ENCODE measurements at regions not wholly inside any gene's neighbourhood (a gene's known extent, or its start where the extent isn't known, plus 50 kb on each side); places are given as distances from the start of the nearest gene placed in this dataset.

- no peaks in the 10 kb centered on the region for H3K9me3 ChIP-seq
- WGBS, 3 donors: 85 to 88% (median 87%) methylated on average over 8 of the region's 8 CpGs
- H3K27ac ChIP-seq: no peak overlapping the region
- no peak overlapping the region for H3K4me3 ChIP-seq
- H3K27me3 ChIP-seq: no peaks in the 10 kb centered on the region
- no peak for DNase-seq
- peaks cover 4% of the 10 kb centered on the region for H3K4me1 ChIP-seq (ENCODE audit: insufficient read depth)
- TF ChIP-seq EP300 (IDR thresholded peaks at IDR 0.05): no peak
- TF ChIP-seq POLR2A (IDR thresholded peaks at IDR 0.05): no peak
- no peak for TF ChIP-seq CTCF (IDR thresholded peaks at IDR 0.05)
- intact Hi-C loops (cut with DNase I): loop anchor here in 2 of 4 donors (10.0 kb wide), 2 partner anchors 193 to 343 kb away; no protein-coding TSS in a partner anchor
- H3K36me3 ChIP-seq: no peaks in the 10 kb centered on the region
Observed at GRCh38 chr11:12321217-12321937, 56.0 kb upstream of the PARVA start.

- Histone ChIP-seq H3K4me1 (ENCODE audit: insufficient read depth) (no peaks in the 10 kb centered on the region), H3K4me3 (no peak overlapping the region), H3K27me3 (no peaks in the 10 kb centered on the region), H3K36me3 (no peaks in the 10 kb centered on the region), H3K27ac (no peak overlapping the region), H3K9me3 (no peaks in the 10 kb centered on the region)
- no peak for DNase-seq
- intact Hi-C loops (cut with DNase I): loop anchor here in 2 of 4 donors (10.0 kb wide), 2 partner anchors 190 to 340 kb away; no protein-coding TSS in a partner anchor
- TF ChIP-seq CTCF (IDR thresholded peaks at IDR 0.05): no peak
- no peak for TF ChIP-seq POLR2A (IDR thresholded peaks at IDR 0.05)
- TF ChIP-seq EP300 (IDR thresholded peaks at IDR 0.05): no peak
- 90 to 94% (median 94%) methylated on average over 3 of the region's 3 CpGs for WGBS, 3 donors
Observed at GRCh38 chr11:12324585-12324984, 52.8 kb upstream of the PARVA start.

All from ovary (tissue), 7 donors.